ENCODE measurements at regions not wholly inside any gene's neighbourhood (a gene's known extent, or its start where the extent isn't known, plus 50 kb on each side); places are given as distances from the start of the nearest gene placed in this dataset.

DNA sequence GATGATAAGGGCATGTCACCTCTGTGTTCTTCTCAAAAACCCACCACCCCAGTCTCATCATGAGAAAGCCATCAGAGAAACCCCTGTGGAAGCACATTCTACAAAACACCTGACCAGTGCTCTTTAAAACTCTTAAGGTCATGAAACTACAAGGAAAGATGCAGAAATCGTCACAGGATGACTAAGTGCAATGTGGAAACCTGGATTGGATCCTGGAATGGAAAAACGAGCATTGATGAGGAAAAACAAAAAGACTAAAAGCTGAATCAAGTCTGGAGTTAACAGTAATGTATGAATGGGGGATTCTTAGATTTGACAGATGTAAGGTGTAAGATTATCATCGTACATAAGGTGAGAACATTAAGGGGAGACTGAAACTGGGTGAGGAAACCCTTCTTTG is 211.0 kb downstream of the TBX5 start:
- Histone ChIP-seq H3K9me2 (ENCODE audit: insufficient read depth) (no peaks in the 10 kb centered on the region), H3K9me3 (ENCODE audit: control insufficient read depth in 1 of 2, insufficient read depth in 1 of 2, low read depth in 1 of 2, low read length in 2 of 2) (no peaks in the 10 kb centered on the region), H3K9ac (ENCODE audit: low read length) (no peak overlapping the region), H3K4me3 (replicated peaks in 1 of 2; ENCODE audit: low read depth in 1 of 2, low read length in 2 of 2) (no peak overlapping the region), H2AFZ (ENCODE audit: low read depth, low read length, poor library complexity, severe bottlenecking) (no peak overlapping the region), H3K27ac (ENCODE audit: low read depth, low read length) (no peak overlapping the region), H3K4me2 (ENCODE audit: low read length) (no peak overlapping the region), H3K79me2 (ENCODE audit: insufficient read depth, low read length) (no peaks in the 10 kb centered on the region), H4K20me1 (ENCODE audit: insufficient read depth) (no peaks in the 10 kb centered on the region), H3K4me1 (ENCODE audit: control insufficient read depth in 1 of 2, insufficient read depth in 2 of 2, low read length in 2 of 2) (no peaks in the 10 kb centered on the region), H3K36me3 (ENCODE audit: control insufficient read depth in 1 of 2, insufficient read depth in 2 of 2, low read length in 2 of 2) (no peaks in the 10 kb centered on the region), H3K27me3 (ENCODE audit: insufficient read depth, low read length) (peaks cover 66% of the 10 kb centered on the region)
- TF ChIP-seq SRF (IDR thresholded peaks at IDR 0.05; ENCODE audit: low read depth), result no peak
- RAD21 ChIA-PET (ENCODE audit: low non-redundant PET in 1 of 2, low total read pairs in 2 of 2, uncharacterized antibody in 2 of 2, unreplicated experiment in 2 of 2), result no interaction called here
- no peak for DNase-seq (ENCODE audit: low read depth, low spot score)
- BruUV-seq (replicated peaks), result no TSS peak
- intact Hi-C loops (cut with micrococcal nuclease), result no loop called here
- POLR2A ChIA-PET, result no interaction called here
- no peak for ATAC-seq
- CTCF ChIA-PET, result no interaction called here

DNA sequence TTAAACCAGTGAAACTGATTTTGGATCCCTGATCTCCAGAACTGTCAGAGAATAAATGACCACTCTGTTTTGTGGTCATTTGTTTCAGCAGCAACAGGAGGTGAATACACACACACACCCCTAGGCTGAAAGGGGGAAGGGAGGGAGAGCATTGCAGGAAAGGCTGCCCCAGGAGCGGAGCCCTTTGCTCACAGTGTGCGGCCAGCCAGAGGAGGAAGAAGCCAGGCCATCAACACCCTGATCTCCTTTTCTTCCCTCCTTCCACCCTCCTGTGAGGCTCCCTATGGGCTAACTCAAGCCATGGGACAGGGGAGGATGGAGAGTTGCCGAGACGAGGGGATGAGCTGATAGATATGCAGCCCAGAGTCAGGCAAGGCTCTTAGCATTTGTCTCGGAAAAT is 211.9 kb downstream of the TBX5 start:
- H3K9ac ChIP-seq (ENCODE audit: low read length), result no peak overlapping the region
- RAD21 ChIA-PET (ENCODE audit: low non-redundant PET in 1 of 2, low total read pairs in 2 of 2, uncharacterized antibody in 2 of 2, unreplicated experiment in 2 of 2), result no interaction called here
- no peaks in the 10 kb centered on the region for H3K79me2 ChIP-seq (ENCODE audit: insufficient read depth, low read length)
- CTCF ChIA-PET, result no interaction called here
- no peaks in the 10 kb centered on the region for H3K9me3 ChIP-seq (ENCODE audit: control insufficient read depth in 1 of 2, insufficient read depth in 1 of 2, low read depth in 1 of 2, low read length in 2 of 2)
- H3K4me2 ChIP-seq (ENCODE audit: low read length), result no peak overlapping the region
- ATAC-seq (no peak), DNase-seq (ENCODE audit: low read depth, low spot score) (no peak)
- no peaks in the 10 kb centered on the region for H3K36me3 ChIP-seq (ENCODE audit: control insufficient read depth in 1 of 2, insufficient read depth in 2 of 2, low read length in 2 of 2)
- H2AFZ ChIP-seq (ENCODE audit: low read depth, low read length, poor library complexity, severe bottlenecking), result no peak overlapping the region
- no peaks in the 10 kb centered on the region for H4K20me1 ChIP-seq (ENCODE audit: insufficient read depth)
- POLR2A ChIA-PET, result no interaction called here
- intact Hi-C loops (cut with micrococcal nuclease), result no loop called here
- no TSS peak for BruUV-seq (replicated peaks)
- H3K27me3 ChIP-seq (ENCODE audit: insufficient read depth, low read length), result peaks cover 73% of the 10 kb centered on the region
- no peaks in the 10 kb centered on the region for H3K9me2 ChIP-seq (ENCODE audit: insufficient read depth)
- H3K27ac ChIP-seq (ENCODE audit: low read depth, low read length), result no peak overlapping the region
- H3K4me1 ChIP-seq (ENCODE audit: control insufficient read depth in 1 of 2, insufficient read depth in 2 of 2, low read length in 2 of 2), result no peaks in the 10 kb centered on the region
- H3K4me3 ChIP-seq (replicated peaks in 1 of 2; ENCODE audit: low read depth in 1 of 2, low read length in 2 of 2), result no peak overlapping the region
- TF ChIP-seq FOSL1 (IDR thresholded peaks at IDR 0.05; ENCODE audit: low read depth) (no peak), SIN3A (IDR thresholded peaks at IDR 0.05; ENCODE audit: low read depth) (no peak), POLR2A (IDR thresholded peaks at IDR 0.05; ENCODE audit: borderline replicate concordance, extremely low read depth, insufficient read depth, insufficient read length) (no peak), YY1 (IDR thresholded peaks at IDR 0.05; ENCODE audit: extremely low read depth, insufficient replicate concordance, low read depth, low read length) (no peak), CEBPB (IDR thresholded peaks at IDR 0.05; ENCODE audit: low read depth) (no peak), TCF7L2 (IDR thresholded peaks at IDR 0.05; ENCODE audit: borderline replicate concordance, extremely low read depth, insufficient read depth, insufficient read length) (no peak)
- TF ChIP-seq, protein P1, sequence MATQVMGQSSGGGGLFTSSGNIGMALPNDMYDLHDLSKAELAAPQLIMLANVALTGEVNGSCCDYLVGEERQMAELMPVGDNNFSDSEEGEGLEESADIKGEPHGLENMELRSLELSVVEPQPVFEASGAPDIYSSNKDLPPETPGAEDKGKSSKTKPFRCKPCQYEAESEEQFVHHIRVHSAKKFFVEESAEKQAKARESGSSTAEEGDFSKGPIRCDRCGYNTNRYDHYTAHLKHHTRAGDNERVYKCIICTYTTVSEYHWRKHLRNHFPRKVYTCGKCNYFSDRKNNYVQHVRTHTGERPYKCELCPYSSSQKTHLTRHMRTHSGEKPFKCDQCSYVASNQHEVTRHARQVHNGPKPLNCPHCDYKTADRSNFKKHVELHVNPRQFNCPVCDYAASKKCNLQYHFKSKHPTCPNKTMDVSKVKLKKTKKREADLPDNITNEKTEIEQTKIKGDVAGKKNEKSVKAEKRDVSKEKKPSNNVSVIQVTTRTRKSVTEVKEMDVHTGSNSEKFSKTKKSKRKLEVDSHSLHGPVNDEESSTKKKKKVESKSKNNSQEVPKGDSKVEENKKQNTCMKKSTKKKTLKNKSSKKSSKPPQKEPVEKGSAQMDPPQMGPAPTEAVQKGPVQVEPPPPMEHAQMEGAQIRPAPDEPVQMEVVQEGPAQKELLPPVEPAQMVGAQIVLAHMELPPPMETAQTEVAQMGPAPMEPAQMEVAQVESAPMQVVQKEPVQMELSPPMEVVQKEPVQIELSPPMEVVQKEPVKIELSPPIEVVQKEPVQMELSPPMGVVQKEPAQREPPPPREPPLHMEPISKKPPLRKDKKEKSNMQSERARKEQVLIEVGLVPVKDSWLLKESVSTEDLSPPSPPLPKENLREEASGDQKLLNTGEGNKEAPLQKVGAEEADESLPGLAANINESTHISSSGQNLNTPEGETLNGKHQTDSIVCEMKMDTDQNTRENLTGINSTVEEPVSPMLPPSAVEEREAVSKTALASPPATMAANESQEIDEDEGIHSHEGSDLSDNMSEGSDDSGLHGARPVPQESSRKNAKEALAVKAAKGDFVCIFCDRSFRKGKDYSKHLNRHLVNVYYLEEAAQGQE (IDR thresholded peaks at IDR 0.05; ENCODE audit: low read depth), result no peak
